ENCODE measurements at regions not wholly inside any gene's neighbourhood (a gene's known extent, or its start where the extent isn't known, plus 50 kb on each side); places are given as distances from the start of the nearest gene placed in this dataset.
A peak's percentile ranks its signal among the peaks of the same experiment; 100 is the strongest.
"Not testable (repeated sequence)": the region's sequence is repeated elsewhere in the genome, so short reads cannot be mapped to it uniquely, and the experiment has no call there.

- DNase-seq (ENCODE audit: low spot score) = no peak
These were observed 295.6 kb downstream of the FGFR2 start for GRCh38 chr10:121302541-121303180.

- DNase-seq (ENCODE audit: low spot score) = no peak
These were observed 294.9 kb downstream of the FGFR2 start for GRCh38 chr10:121303287-121303890.

GRCh38 chr10:121305066-121305465, 293.2 kb downstream of the FGFR2 start:
- no peak for DNase-seq (ENCODE audit: low spot score)

- no peak for DNase-seq (ENCODE audit: low spot score)
These were observed 292.0 kb downstream of the FGFR2 start for GRCh38 chr10:121306159-121306673.

- DNase-seq (ENCODE audit: low spot score) = no peak
These were observed 290.7 kb downstream of the FGFR2 start for GRCh38 chr10:121307411-121307980.

- DNase-seq (ENCODE audit: low spot score) = no peak
These were observed 290.2 kb downstream of the FGFR2 start for GRCh38 chr10:121308020-121308419.

- no peak for DNase-seq (ENCODE audit: low spot score)
These were observed 289.1 kb downstream of the FGFR2 start for GRCh38 chr10:121309164-121309563.

- no peak for DNase-seq (ENCODE audit: low spot score)
These were observed 288.0 kb downstream of the FGFR2 start for GRCh38 chr10:121310151-121310711.

GRCh38 chr10:121311812-121312443, 286.3 kb downstream of the FGFR2 start:
- no peak for DNase-seq (ENCODE audit: low spot score)

GRCh38 chr10:121312587-121312986, 285.7 kb downstream of the FGFR2 start:
- DNase-seq (ENCODE audit: low spot score) = no peak

- peak; percentile 59 for DNase-seq (ENCODE audit: low spot score)
These were observed 284.9 kb downstream of the FGFR2 start for GRCh38 chr10:121313119-121313875.

GRCh38 chr10:121316432-121316831, 281.8 kb downstream of the FGFR2 start:
- DNase-seq (ENCODE audit: low spot score) = no peak

- no peak for DNase-seq (ENCODE audit: low spot score)
These were observed 280.9 kb downstream of the FGFR2 start for GRCh38 chr10:121317374-121317773.

GRCh38 chr10:121322046-121322445, 276.2 kb downstream of the FGFR2 start:
- DNase-seq (ENCODE audit: low spot score) = no peak

GRCh38 chr10:121322776-121323175, 275.5 kb downstream of the FGFR2 start:
- no peak for DNase-seq (ENCODE audit: low spot score)

GRCh38 chr10:121323443-121323842, 274.8 kb downstream of the FGFR2 start:
- no peak for DNase-seq (ENCODE audit: low spot score)

GRCh38 chr10:121324678-121325213, 273.5 kb downstream of the FGFR2 start:
- DNase-seq (ENCODE audit: low spot score) = no peak

- no peak for DNase-seq (ENCODE audit: low spot score)
These were observed 272.6 kb downstream of the FGFR2 start for GRCh38 chr10:121325490-121326231.

GRCh38 chr10:121326905-121327304, 271.3 kb downstream of the FGFR2 start:
- no peak for DNase-seq (ENCODE audit: low spot score)

- DNase-seq (ENCODE audit: low spot score) = no peak
These were observed 270.5 kb downstream of the FGFR2 start for GRCh38 chr10:121327727-121328126.

- not testable (repeated sequence) for DNase-seq (ENCODE audit: low spot score)
These were observed 268.6 kb downstream of the FGFR2 start for GRCh38 chr10:121329631-121330030.
